ENCODE measurements at regions not wholly inside any gene's neighbourhood (a gene's known extent, or its start where the extent isn't known, plus 50 kb on each side); places are given as distances from the start of the nearest gene placed in this dataset.

DNA sequence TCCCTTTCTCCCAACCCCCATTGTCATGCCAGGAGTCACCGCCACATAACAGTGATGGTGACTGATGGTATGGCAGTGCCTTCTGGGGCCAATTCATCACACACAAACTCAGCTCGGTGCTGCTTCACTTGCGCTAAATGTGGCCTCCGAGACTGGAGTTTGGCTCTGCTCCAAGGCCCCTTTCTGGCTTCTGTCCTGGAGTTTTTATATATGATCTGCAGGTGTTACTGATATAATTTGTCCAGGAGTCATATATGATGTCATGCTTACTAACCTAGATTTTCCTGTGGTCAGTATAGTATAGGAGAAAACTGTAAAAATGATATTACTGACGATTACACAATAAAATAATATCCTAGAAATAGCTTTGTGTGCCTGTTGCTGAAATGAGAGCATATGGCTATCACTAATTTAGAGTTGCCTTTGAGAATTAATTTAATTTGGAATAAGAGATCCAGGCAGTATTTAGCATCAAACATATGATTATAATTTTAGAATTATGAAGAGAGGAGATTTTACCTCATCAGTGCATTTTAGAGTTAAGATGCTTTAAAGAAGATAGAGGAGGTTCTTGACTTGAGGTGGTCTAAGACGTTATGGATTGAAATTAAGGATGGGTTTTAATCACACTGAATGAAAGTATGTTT lies 334.1 kb upstream of the CD180 start:
- no peak overlapping the region for H3K4me3 Mint-ChIP-seq
- no peaks in the 10 kb centered on the region for H3K4me1 Mint-ChIP-seq
- no peak overlapping the region for H3K27ac Mint-ChIP-seq
- no peaks in the 10 kb centered on the region for H3K36me3 ChIP-seq (ENCODE audit: control insufficient read depth, insufficient read depth, low read length)
- DNase-seq (no peak), ATAC-seq (ENCODE audit: low read depth in 2 of 2) (no peak)
- no peaks in the 10 kb centered on the region for H3K27me3 ChIP-seq (ENCODE audit: control insufficient read depth, insufficient read depth, low read length)
- H3K9me3 ChIP-seq (ENCODE audit: control insufficient read depth in 2 of 2, low read length in 2 of 2) = peaks cover 3 to 4% of the 10 kb centered on the region in 2 experiments
- H3K27me3 Mint-ChIP-seq = no peaks in the 10 kb centered on the region
- no peaks in the 10 kb centered on the region for H3K4me1 ChIP-seq (ENCODE audit: control insufficient read depth, insufficient read depth, low read length, poor library complexity, severe bottlenecking)
- H3K36me3 Mint-ChIP-seq = no peaks in the 10 kb centered on the region
- H3K27ac ChIP-seq (ENCODE audit: insufficient read depth, low read length, poor library complexity, severe bottlenecking) = no peak overlapping the region
- no peak overlapping the region for H3K4me3 ChIP-seq (ENCODE audit: low read depth, low read length)
- peaks cover 0 to 10% (median 2%) of the 10 kb centered on the region in 7 donors for H3K9me3 Mint-ChIP-seq

GRCh38 chr5:67528953-67529352 lies 332.4 kb upstream of the CD180 start:
- DNase-seq (no peak), ATAC-seq (ENCODE audit: low read depth in 2 of 2) (peak in 1 of 2 donors; percentile 28)
- no peak overlapping the region for H3K4me3 Mint-ChIP-seq
- Histone ChIP-seq H3K36me3 (ENCODE audit: control insufficient read depth, insufficient read depth, low read length) (no peaks in the 10 kb centered on the region), H3K9me3 (ENCODE audit: control insufficient read depth in 2 of 2, low read length in 2 of 2) (peaks cover 4 to 5% of the 10 kb centered on the region in 2 experiments), H3K4me1 (ENCODE audit: control insufficient read depth, insufficient read depth, low read length, poor library complexity, severe bottlenecking) (no peaks in the 10 kb centered on the region), H3K4me3 (ENCODE audit: low read depth, low read length) (no peak overlapping the region), H3K27ac (ENCODE audit: insufficient read depth, low read length, poor library complexity, severe bottlenecking) (no peak overlapping the region), H3K27me3 (ENCODE audit: control insufficient read depth, insufficient read depth, low read length) (no peaks in the 10 kb centered on the region)
- no peaks in the 10 kb centered on the region for H3K4me1 Mint-ChIP-seq
- H3K27ac Mint-ChIP-seq = no peak overlapping the region
- H3K9me3 Mint-ChIP-seq = peaks cover 0 to 13% (median 3%) of the 10 kb centered on the region in 7 donors
- H3K36me3 Mint-ChIP-seq = no peaks in the 10 kb centered on the region
- H3K27me3 Mint-ChIP-seq = no peaks in the 10 kb centered on the region

DNA sequence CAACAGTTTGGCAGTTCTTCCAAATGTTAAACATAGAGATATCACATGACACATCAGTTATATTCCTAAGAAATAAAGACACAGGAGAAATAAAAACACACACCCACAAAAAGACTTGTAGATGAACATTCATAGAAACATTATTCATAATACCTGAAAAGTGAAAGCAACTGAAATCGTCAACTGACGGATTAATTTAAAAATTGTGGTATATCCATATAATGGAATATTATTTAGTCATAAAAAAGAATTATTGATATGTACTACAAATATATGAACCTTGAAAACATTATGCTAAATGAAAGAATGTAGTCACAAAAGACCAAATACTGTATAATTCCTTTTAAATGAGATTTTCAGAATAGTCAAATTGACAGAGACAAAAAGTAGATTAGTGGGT lies 330.2 kb upstream of the CD180 start:
- H3K27ac ChIP-seq (ENCODE audit: insufficient read depth, low read length, poor library complexity, severe bottlenecking) = no peak overlapping the region
- H3K4me3 ChIP-seq (ENCODE audit: low read depth, low read length) = no peak overlapping the region
- Mint-ChIP-seq H3K27ac (no peak overlapping the region), H3K9me3 (peaks cover 0 to 13% (median 3%) of the 10 kb centered on the region in 7 donors), H3K4me1 (no peaks in the 10 kb centered on the region), H3K36me3 (no peaks in the 10 kb centered on the region), H3K4me3 (no peak overlapping the region), H3K27me3 (peaks cover 4% of the 10 kb centered on the region)
- H3K4me1 ChIP-seq (ENCODE audit: control insufficient read depth, insufficient read depth, low read length, poor library complexity, severe bottlenecking) = no peaks in the 10 kb centered on the region
- ATAC-seq (ENCODE audit: low read depth in 2 of 2) = no peak
- DNase-seq = no peak
- H3K36me3 ChIP-seq (ENCODE audit: control insufficient read depth, insufficient read depth, low read length) = no peaks in the 10 kb centered on the region
- peaks cover 4 to 5% of the 10 kb centered on the region in 2 experiments for H3K9me3 ChIP-seq (ENCODE audit: control insufficient read depth in 2 of 2, low read length in 2 of 2)
- no peaks in the 10 kb centered on the region for H3K27me3 ChIP-seq (ENCODE audit: control insufficient read depth, insufficient read depth, low read length)

- Mint-ChIP-seq H3K9me3 (peaks cover 0 to 3% (median under 1%) of the 10 kb centered on the region in 7 donors), H3K27me3 (peaks cover 16% of the 10 kb centered on the region), H3K27ac (peak overlapping the region in 1 of 3 donors; percentile 24), H3K4me1 (peaks cover 0 to 28% (median 7%) of the 10 kb centered on the region in 4 donors), H3K36me3 (no peaks in the 10 kb centered on the region), H3K4me3 (no peak overlapping the region)
- Histone ChIP-seq H3K27me3 (ENCODE audit: control insufficient read depth, insufficient read depth, low read length) (no peaks in the 10 kb centered on the region), H3K9me3 (ENCODE audit: control insufficient read depth in 2 of 2, low read length in 2 of 2) (no peaks in the 10 kb centered on the region), H3K36me3 (ENCODE audit: control insufficient read depth, insufficient read depth, low read length) (no peaks in the 10 kb centered on the region), H3K4me1 (ENCODE audit: control insufficient read depth, insufficient read depth, low read length, poor library complexity, severe bottlenecking) (peaks cover 2% of the 10 kb centered on the region), H3K4me3 (ENCODE audit: low read depth, low read length) (no peak overlapping the region), H3K27ac (ENCODE audit: insufficient read depth, low read length, poor library complexity, severe bottlenecking) (no peak overlapping the region)
- DNase-seq (no peak), ATAC-seq (ENCODE audit: low read depth in 2 of 2) (no peak)
These were observed 323.7 kb upstream of the CD180 start for GRCh38 chr5:67520161-67520908.

- H3K4me3 ChIP-seq (ENCODE audit: low read depth, low read length) = no peak overlapping the region
- ATAC-seq (ENCODE audit: low read depth in 2 of 2) = no peak
- Mint-ChIP-seq H3K4me1 (peaks cover 4 to 48% (median 18%) of the 10 kb centered on the region in 4 donors), H3K27ac (no peak overlapping the region), H3K27me3 (peaks cover 15% of the 10 kb centered on the region), H3K9me3 (peaks cover 0 to 4% (median 1%) of the 10 kb centered on the region in 7 donors), H3K4me3 (no peak overlapping the region), H3K36me3 (no peaks in the 10 kb centered on the region)
- peaks cover 4% of the 10 kb centered on the region for H3K4me1 ChIP-seq (ENCODE audit: control insufficient read depth, insufficient read depth, low read length, poor library complexity, severe bottlenecking)
- no peaks in the 10 kb centered on the region for H3K27me3 ChIP-seq (ENCODE audit: control insufficient read depth, insufficient read depth, low read length)
- no peaks in the 10 kb centered on the region for H3K36me3 ChIP-seq (ENCODE audit: control insufficient read depth, insufficient read depth, low read length)
- no peak for DNase-seq
- no peaks in the 10 kb centered on the region for H3K9me3 ChIP-seq (ENCODE audit: control insufficient read depth in 2 of 2, low read length in 2 of 2)
- H3K27ac ChIP-seq (ENCODE audit: insufficient read depth, low read length, poor library complexity, severe bottlenecking) = no peak overlapping the region
These were observed 321.6 kb upstream of the CD180 start for GRCh38 chr5:67518227-67518626.

DNA sequence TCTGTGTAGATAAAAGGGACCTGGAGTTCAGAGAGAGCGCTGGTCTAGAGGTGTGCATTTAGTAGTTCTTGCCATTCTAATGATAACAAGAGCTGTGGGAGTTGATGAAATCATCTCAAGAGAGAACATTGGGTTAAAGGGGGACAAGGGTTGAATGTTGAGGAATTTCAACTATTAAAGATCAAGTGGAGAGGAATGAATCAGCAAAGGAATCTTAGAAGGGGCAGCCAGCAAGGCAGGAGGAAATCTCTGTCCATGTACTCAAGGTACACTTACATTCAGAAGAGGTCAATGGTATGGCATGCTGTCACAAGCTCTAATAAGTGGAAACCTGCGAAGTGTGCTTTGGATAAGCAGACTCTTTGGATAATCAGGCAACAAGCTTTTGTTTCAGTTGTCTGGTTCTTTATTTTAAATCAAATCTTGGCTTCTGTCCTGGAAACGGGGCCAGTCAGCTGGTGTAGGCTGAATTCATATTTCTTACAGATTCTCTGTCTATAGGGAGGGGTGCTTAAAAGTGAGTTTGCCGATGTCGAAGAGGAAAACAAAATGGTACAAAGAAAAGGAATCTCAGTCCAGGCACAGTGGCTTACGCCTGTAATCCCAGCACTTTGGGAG lies 320.5 kb upstream of the CD180 start:
- H3K9me3 Mint-ChIP-seq = peaks cover 0 to 4% (median 0%) of the 10 kb centered on the region in 7 donors
- H3K27ac Mint-ChIP-seq = no peak overlapping the region
- no peak for ATAC-seq (ENCODE audit: low read depth in 2 of 2)

GRCh38 chr5:67515762-67516161 lies 319.2 kb upstream of the CD180 start:
- ATAC-seq (ENCODE audit: low read depth in 2 of 2) (no peak), DNase-seq (peak in 1 of 3 donors; percentile 7)
- peaks cover 0 to 4% (median 0%) of the 10 kb centered on the region in 7 donors for H3K9me3 Mint-ChIP-seq
- Histone ChIP-seq H3K4me3 (ENCODE audit: low read depth, low read length) (no peak overlapping the region), H3K36me3 (ENCODE audit: control insufficient read depth, insufficient read depth, low read length) (no peaks in the 10 kb centered on the region), H3K4me1 (ENCODE audit: control insufficient read depth, insufficient read depth, low read length, poor library complexity, severe bottlenecking) (peaks cover 4% of the 10 kb centered on the region), H3K27ac (ENCODE audit: insufficient read depth, low read length, poor library complexity, severe bottlenecking) (no peak overlapping the region), H3K9me3 (ENCODE audit: control insufficient read depth in 2 of 2, low read length in 2 of 2) (no peaks in the 10 kb centered on the region), H3K27me3 (ENCODE audit: control insufficient read depth, insufficient read depth, low read length) (no peaks in the 10 kb centered on the region)
- peak overlapping the region in 2 of 3 donors; percentile 29 to 65 for H3K27ac Mint-ChIP-seq
- peak overlapping the region in 3 of 4 donors; percentile 15 to 37 (median 33) for H3K4me3 Mint-ChIP-seq
- H3K27me3 Mint-ChIP-seq = peaks cover 12% of the 10 kb centered on the region
- no peaks in the 10 kb centered on the region for H3K36me3 Mint-ChIP-seq
- H3K4me1 Mint-ChIP-seq = peaks cover 4 to 54% (median 19%) of the 10 kb centered on the region in 4 donors

More for the DNA sequence above, 320.5 kb upstream of the CD180 start:
- H3K27me3 Mint-ChIP-seq = peaks cover 12% of the 10 kb centered on the region
- Histone ChIP-seq H3K27ac (ENCODE audit: insufficient read depth, low read length, poor library complexity, severe bottlenecking) (no peak overlapping the region), H3K4me3 (ENCODE audit: low read depth, low read length) (no peak overlapping the region), H3K27me3 (ENCODE audit: control insufficient read depth, insufficient read depth, low read length) (no peaks in the 10 kb centered on the region), H3K4me1 (ENCODE audit: control insufficient read depth, insufficient read depth, low read length, poor library complexity, severe bottlenecking) (peaks cover 4% of the 10 kb centered on the region), H3K36me3 (ENCODE audit: control insufficient read depth, insufficient read depth, low read length) (no peaks in the 10 kb centered on the region), H3K9me3 (ENCODE audit: control insufficient read depth in 2 of 2, low read length in 2 of 2) (no peaks in the 10 kb centered on the region)
- peaks cover 4 to 54% (median 19%) of the 10 kb centered on the region in 4 donors for H3K4me1 Mint-ChIP-seq
- H3K4me3 Mint-ChIP-seq = no peak overlapping the region
- H3K36me3 Mint-ChIP-seq = no peaks in the 10 kb centered on the region
- no peak for DNase-seq
